Epithelial cell of esophagus (primary cell): ENCODE measurements at regions not wholly inside any gene's neighbourhood (a gene's known extent, or its start where the extent isn't known, plus 50 kb on each side); places are given as distances from the start of the nearest gene placed in this dataset.
"Not testable (repeated sequence)": the region's sequence is repeated elsewhere in the genome, so short reads cannot be mapped to it uniquely, and the experiment has no call there.

Experiments
- DNase-seq: peaks from one replicate; pipeline ENCODE4 v3.0.0; 2010; ENCODE audit warnings: low read depth
- H3K4me3 ChIP-seq: 2 replicates; pipeline ENCODE4 v1.5.1; 2011; ENCODE audit warnings: mild to moderate bottlenecking, low read length, control low read depth
- TF ChIP-seq, protein P1 (sequence below): IDR thresholded peaks from 2 replicates; pipeline ENCODE4 v1.5.1; 2011; ENCODE audit warnings: low read depth, mild to moderate bottlenecking, low read length, control low read depth, inconsistent platforms; ENCODE audit not compliant: insufficient read depth; ENCODE audit errors: missing control alignments

GRCh38 chr21:15443740-15444117 lies 286.1 kb upstream of the USP25 start:
- TF ChIP-seq, protein P1, sequence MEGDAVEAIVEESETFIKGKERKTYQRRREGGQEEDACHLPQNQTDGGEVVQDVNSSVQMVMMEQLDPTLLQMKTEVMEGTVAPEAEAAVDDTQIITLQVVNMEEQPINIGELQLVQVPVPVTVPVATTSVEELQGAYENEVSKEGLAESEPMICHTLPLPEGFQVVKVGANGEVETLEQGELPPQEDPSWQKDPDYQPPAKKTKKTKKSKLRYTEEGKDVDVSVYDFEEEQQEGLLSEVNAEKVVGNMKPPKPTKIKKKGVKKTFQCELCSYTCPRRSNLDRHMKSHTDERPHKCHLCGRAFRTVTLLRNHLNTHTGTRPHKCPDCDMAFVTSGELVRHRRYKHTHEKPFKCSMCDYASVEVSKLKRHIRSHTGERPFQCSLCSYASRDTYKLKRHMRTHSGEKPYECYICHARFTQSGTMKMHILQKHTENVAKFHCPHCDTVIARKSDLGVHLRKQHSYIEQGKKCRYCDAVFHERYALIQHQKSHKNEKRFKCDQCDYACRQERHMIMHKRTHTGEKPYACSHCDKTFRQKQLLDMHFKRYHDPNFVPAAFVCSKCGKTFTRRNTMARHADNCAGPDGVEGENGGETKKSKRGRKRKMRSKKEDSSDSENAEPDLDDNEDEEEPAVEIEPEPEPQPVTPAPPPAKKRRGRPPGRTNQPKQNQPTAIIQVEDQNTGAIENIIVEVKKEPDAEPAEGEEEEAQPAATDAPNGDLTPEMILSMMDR: no peak
- no peak for DNase-seq
- no peak overlapping the region for H3K4me3 ChIP-seq

- no peak overlapping the region for H3K4me3 ChIP-seq
- TF ChIP-seq, protein P1: no peak
- DNase-seq: no peak
Measured at GRCh38 chr21:15444118-15444960, 285.4 kb upstream of the USP25 start.

DNA sequence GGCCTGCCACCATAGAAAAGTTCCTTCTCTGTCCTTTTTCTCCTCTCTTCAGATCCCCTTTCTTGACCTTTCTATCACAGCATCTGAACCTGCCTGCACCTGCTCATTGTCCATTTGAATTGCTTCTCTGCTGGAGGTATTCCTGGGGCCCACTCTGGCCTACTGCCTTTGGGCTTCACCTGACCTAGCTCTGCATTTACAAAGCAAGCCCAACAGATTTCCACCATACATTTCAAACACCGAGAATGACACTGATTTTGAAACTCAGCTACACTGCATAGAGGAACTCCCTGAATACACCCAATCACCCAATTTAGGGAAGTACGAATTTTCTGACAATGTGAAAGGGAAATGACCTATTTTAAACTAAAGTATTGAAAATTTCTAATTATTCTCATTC lies 284.5 kb upstream of the USP25 start:
- TF ChIP-seq, protein P1: no peak
- no peak for DNase-seq
- H3K4me3 ChIP-seq: no peak overlapping the region

GRCh38 chr21:15446223-15446622 lies 283.6 kb upstream of the USP25 start:
- no peak overlapping the region for H3K4me3 ChIP-seq
- TF ChIP-seq, protein P1: no peak
- DNase-seq: no peak

- TF ChIP-seq, protein P1: no peak
- no peak overlapping the region for H3K4me3 ChIP-seq
- DNase-seq: no peak
Measured at GRCh38 chr21:15449556-15449955, 280.2 kb upstream of the USP25 start.

GRCh38 chr21:15453261-15453660 lies 276.5 kb upstream of the USP25 start:
- DNase-seq: no peak
- TF ChIP-seq, protein P1: no peak
- H3K4me3 ChIP-seq: no peak overlapping the region

DNA sequence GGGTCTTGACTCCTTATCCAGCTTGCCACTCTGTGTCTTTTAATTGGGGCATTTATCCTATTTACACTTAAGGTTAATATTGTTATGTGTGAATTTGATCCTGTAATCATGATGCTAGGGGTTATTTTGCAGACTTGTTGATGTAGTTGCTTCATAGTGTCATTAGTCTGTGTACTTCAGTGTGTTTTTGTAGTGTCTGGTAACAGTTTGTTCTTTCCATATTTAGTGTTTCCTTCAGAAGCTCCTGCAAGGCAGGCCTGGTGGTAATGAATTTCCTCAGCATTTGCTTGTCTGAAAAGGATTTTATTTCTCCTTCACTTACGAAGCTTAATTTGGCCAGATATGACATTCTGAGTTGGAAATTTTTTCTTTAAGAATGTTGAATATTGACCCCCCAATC lies 276.0 kb upstream of the USP25 start:
- not testable (repeated sequence) for DNase-seq, H3K4me3 ChIP-seq

GRCh38 chr21:15454931-15455330 lies 274.9 kb upstream of the USP25 start:
- DNase-seq, H3K4me3 ChIP-seq: not testable (repeated sequence)
